MM.1S (cell line): ENCODE measurements at regions not wholly inside any gene's neighbourhood (a gene's known extent, or its start where the extent isn't known, plus 50 kb on each side); places are given as distances from the start of the nearest gene placed in this dataset.

ENCODE experiments used
- DNase-seq: peaks from one replicate; pipeline ENCODE4 v3.0.0-alpha.2; 2015
- H2AFZ ChIP-seq: fragments of 300-600 bp; sonication (generic); 2 replicates; pipeline ENCODE4 v1.6.0; 2016; ENCODE audit warnings: antibody characterized with exemption, low read length
- H3F3A ChIP-seq: fragments of 300-600 bp; sonication (generic); 2 replicates; pipeline ENCODE4 v1.6.1; 2016; ENCODE audit warnings: mild to moderate bottlenecking, antibody characterized with exemption, low read length, moderate library complexity, mixed read lengths; ENCODE audit not compliant: insufficient read depth
- H3K27ac ChIP-seq: fragments of 300-600 bp; sonication (generic); 2 replicates; pipeline ENCODE4 v1.5.1; 2016; ENCODE audit warnings: mild to moderate bottlenecking, low read length
- H3K27me3 ChIP-seq: fragments of 300-600 bp; sonication (generic); replicated peaks from 2 replicates; pipeline ENCODE4 v1.6.0; 2016; ENCODE audit warnings: low read length; ENCODE audit not compliant: insufficient read depth
- H3K36me3 ChIP-seq: fragments of 300-600 bp; sonication (generic); replicated peaks from 2 replicates; pipeline ENCODE4 v1.6.1; 2016; ENCODE audit warnings: mild to moderate bottlenecking, low read length, mixed read lengths; ENCODE audit not compliant: insufficient read depth
- H3K4me1 ChIP-seq: fragments of 300-600 bp; sonication (generic); 2 replicates; pipeline ENCODE4 v1.6.1; 2016; ENCODE audit warnings: low read length, mixed read lengths
- H3K4me2 ChIP-seq: fragments of 300-600 bp; sonication (generic); 2 replicates; pipeline ENCODE4 v1.6.0; 2016; ENCODE audit warnings: low read depth, low read length
- H3K4me3 ChIP-seq: fragments of 300-600 bp; sonication (generic); 2 replicates; pipeline ENCODE4 v1.5.1; 2016; ENCODE audit warnings: low read length, mixed read lengths
- H3K79me2 ChIP-seq: fragments of 300-600 bp; sonication (generic); 2 replicates; pipeline ENCODE4 v1.6.1; 2016; ENCODE audit warnings: mixed run types, low read length, mixed read lengths
- H3K9ac ChIP-seq: fragments of 300-600 bp; sonication (generic); 2 replicates; pipeline ENCODE4 v1.6.1; 2016; ENCODE audit warnings: low read length, mixed read lengths
- H3K9me2 ChIP-seq: fragments of 300-600 bp; sonication (generic); replicated peaks from 2 replicates; pipeline ENCODE4 v1.6.1; 2016; ENCODE audit warnings: mild to moderate bottlenecking, low read length, mixed read lengths; ENCODE audit not compliant: insufficient read depth
- H3K9me3 ChIP-seq: fragments of 300-600 bp; sonication (generic); replicated peaks from 2 replicates; pipeline ENCODE4 v1.6.1; 2016; ENCODE audit warnings: mild to moderate bottlenecking, low read length, mixed read lengths; ENCODE audit not compliant: insufficient read depth
- H4K20me1 ChIP-seq: fragments of 300-600 bp; sonication (generic); 2 replicates; pipeline ENCODE4 v1.6.1; 2016; ENCODE audit warnings: mild to moderate bottlenecking, low read length, moderate library complexity, mixed read lengths; ENCODE audit not compliant: insufficient read depth
- EZH2 ChIP-seq: fragments of 300-600 bp; sonication (generic); optimal IDR thresholded peaks from 2 replicates; pipeline ENCODE3; 2017; ENCODE audit warnings: low read depth, mild to moderate bottlenecking, antibody characterized with exemption, low read length, mixed read lengths
- EZH2phosphoT487 ChIP-seq: fragments of 300-600 bp; sonication (generic); IDR thresholded peaks from 2 replicates; pipeline ENCODE4 v1.6.1; 2018; ENCODE audit warnings: antibody characterized with exemption, low read length
- TF ChIP-seq, protein P1 (sequence below): fragments of 300-600 bp; sonication (generic); IDR thresholded peaks from 2 replicates; pipeline ENCODE4 v1.5.1; 2016; ENCODE audit warnings: antibody characterized with exemption, low read length, mixed read lengths

DNA sequence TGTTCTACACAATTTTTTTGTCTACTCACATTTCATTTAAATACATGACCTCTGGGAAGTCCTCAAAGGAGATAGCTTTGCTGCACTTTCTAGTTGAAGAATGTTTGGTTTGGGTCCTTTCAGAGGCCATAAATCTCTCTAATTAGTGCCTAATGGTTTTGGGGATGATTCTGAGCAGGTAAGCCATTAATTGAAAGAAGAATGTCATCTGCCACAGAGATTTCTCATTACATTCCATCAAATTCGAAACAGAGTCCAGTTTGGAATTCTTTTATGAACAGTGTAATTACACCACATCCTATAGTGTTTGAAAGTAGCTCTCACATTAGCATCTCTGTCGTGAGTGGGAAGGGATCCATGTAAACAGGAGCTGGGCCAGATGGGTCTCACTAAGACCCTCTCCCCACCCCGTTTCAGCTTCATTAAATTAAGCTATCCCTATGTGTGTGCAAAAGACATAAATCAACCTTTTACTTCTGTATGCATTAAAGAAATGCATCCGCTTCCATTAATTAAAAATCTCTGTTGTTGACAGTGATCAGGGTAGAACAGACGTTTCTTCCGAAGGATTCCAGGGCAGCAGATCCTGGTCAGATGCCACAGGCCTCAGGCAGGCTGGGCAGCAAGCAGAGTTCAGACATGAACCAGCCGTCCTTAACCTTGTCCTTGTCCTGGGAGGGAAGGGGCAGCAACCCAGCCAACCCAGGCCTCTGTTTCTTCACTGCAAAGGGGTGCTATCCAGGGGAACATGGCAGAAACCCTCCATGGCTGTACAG, 99.8 kb upstream of the MAP1B start:
- Histone ChIP-seq H3K4me1 (no peaks in the 10 kb centered on the region), H3K79me2 (no peaks in the 10 kb centered on the region), H3F3A (no peaks in the 10 kb centered on the region), H3K9ac (no peak overlapping the region), H4K20me1 (no peaks in the 10 kb centered on the region), H3K9me3 (no peaks in the 10 kb centered on the region), H3K9me2 (no peaks in the 10 kb centered on the region), H3K36me3 (no peaks in the 10 kb centered on the region), H2AFZ (no peak overlapping the region), H3K4me2 (no peak overlapping the region), H3K27ac (no peak overlapping the region), H3K4me3 (no peak overlapping the region), H3K27me3 (no peaks in the 10 kb centered on the region)
- no peak for DNase-seq
- no peak for TF ChIP-seq EZH2phosphoT487
- no peak for TF ChIP-seq EZH2
- TF ChIP-seq, protein P1, sequence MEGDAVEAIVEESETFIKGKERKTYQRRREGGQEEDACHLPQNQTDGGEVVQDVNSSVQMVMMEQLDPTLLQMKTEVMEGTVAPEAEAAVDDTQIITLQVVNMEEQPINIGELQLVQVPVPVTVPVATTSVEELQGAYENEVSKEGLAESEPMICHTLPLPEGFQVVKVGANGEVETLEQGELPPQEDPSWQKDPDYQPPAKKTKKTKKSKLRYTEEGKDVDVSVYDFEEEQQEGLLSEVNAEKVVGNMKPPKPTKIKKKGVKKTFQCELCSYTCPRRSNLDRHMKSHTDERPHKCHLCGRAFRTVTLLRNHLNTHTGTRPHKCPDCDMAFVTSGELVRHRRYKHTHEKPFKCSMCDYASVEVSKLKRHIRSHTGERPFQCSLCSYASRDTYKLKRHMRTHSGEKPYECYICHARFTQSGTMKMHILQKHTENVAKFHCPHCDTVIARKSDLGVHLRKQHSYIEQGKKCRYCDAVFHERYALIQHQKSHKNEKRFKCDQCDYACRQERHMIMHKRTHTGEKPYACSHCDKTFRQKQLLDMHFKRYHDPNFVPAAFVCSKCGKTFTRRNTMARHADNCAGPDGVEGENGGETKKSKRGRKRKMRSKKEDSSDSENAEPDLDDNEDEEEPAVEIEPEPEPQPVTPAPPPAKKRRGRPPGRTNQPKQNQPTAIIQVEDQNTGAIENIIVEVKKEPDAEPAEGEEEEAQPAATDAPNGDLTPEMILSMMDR: no peak

DNA sequence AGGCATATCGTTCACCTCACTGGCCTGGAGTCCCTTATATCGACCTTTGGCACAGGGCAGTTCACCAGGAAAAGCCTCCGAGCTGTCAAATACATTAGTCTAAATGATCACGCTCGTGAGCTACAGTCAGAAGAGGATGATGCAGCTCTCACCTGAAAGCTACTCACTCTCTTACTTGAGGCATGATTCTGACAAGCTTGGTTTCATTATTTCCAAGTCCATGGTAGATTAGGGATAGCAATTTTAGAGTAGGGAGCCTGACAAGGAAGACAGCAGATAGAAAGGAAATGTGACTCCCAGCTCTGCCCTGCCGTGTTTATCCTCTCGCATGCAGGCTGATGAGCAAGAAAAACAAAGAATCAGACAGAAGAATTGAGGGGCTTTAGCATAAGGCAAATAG, 98.0 kb upstream of the MAP1B start:
- no peaks in the 10 kb centered on the region for H3K4me1 ChIP-seq
- no peak overlapping the region for H3K4me2 ChIP-seq
- no peak overlapping the region for H3K9ac ChIP-seq
- H3K27me3 ChIP-seq: no peaks in the 10 kb centered on the region
- H3K27ac ChIP-seq: no peak overlapping the region
- H3K36me3 ChIP-seq: no peaks in the 10 kb centered on the region
- no peaks in the 10 kb centered on the region for H3F3A ChIP-seq
- H3K9me3 ChIP-seq: no peaks in the 10 kb centered on the region
- no peak overlapping the region for H3K4me3 ChIP-seq
- H4K20me1 ChIP-seq: no peaks in the 10 kb centered on the region
- H2AFZ ChIP-seq: no peak overlapping the region
- no peaks in the 10 kb centered on the region for H3K9me2 ChIP-seq
- TF ChIP-seq EZH2 (no peak), EZH2phosphoT487 (no peak)
- TF ChIP-seq, protein P1: no peak
- no peaks in the 10 kb centered on the region for H3K79me2 ChIP-seq
- DNase-seq: no peak

DNA sequence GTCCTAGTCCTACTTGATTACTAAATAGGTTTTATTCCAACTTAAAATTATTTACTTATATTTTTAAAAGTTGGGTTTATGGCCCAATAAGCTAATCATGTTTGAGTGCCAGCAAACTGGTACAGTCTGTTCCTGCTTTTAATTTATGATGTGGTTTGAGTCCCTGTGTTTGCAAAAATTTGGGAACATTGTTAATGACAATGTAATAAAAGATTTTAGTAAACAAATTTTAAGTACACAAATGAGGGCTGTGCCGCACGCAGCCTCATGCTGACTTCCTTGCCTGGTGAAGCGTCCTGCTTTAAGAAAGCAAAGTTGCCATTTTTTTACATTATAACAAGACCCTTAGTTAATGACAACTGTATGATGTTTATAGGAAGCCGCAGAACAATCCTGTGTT, 96.8 kb upstream of the MAP1B start:
- Histone ChIP-seq H3K4me3 (no peak overlapping the region), H3K4me2 (no peak overlapping the region), H2AFZ (no peak overlapping the region), H3K9me2 (no peaks in the 10 kb centered on the region), H4K20me1 (no peaks in the 10 kb centered on the region), H3F3A (no peaks in the 10 kb centered on the region), H3K27ac (no peak overlapping the region), H3K9me3 (no peaks in the 10 kb centered on the region), H3K36me3 (no peaks in the 10 kb centered on the region), H3K9ac (no peak overlapping the region), H3K79me2 (no peaks in the 10 kb centered on the region), H3K27me3 (no peaks in the 10 kb centered on the region), H3K4me1 (no peaks in the 10 kb centered on the region)
- DNase-seq: no peak
- TF ChIP-seq EZH2 (no peak), EZH2phosphoT487 (no peak)
- TF ChIP-seq, protein P1: no peak
